K562 (cell line): ENCODE measurements at regions not wholly inside any gene's neighbourhood (a gene's known extent, or its start where the extent isn't known, plus 50 kb on each side); places are given as distances from the start of the nearest gene placed in this dataset.

ENCODE experiments used
- ATAC-seq: fragments of 200-7000 bp; cut with Tn5 transposase; 3 replicates; pipeline ENCODE4 v1.9.1; 2020; ENCODE audit warnings: moderate library complexity
- BruUV-seq: library from RNA; stranded (reverse); fragments of 400-500 nt; replicated peaks from 2 replicates; lab custom pipeline; 2021; lab: Mats Ljungman, UMichigan
- CTCF ChIA-PET: fragments of 300-600 bp; formaldehyde crosslinking; extraction: SDS; loops from one replicate; lab custom pipeline; 2021; ENCODE audit warnings: low intra/inter-chr PET ratio; lab: Yijun Ruan, JAX
- POLR2A ChIA-PET: fragments of 300-600, 350-650 bp; sonication (Branson Sonifier 250); formaldehyde crosslinking; extraction: SDS; loops from one replicate; lab custom pipeline; 2021; ENCODE audit warnings: antibody characterized with exemption, inconsistent platforms; lab: Yijun Ruan, JAX
- DNase-seq, 4 experiments: peaks; one replicate each; pipeline versions ENCODE4 v3.0.0 to v3.0.0-alpha.2; 2011 to 2018; ENCODE audit warnings: low spot score in 3 of 4, mixed read lengths in 3 of 4; ENCODE audit errors: extremely low read depth in 1 of 4
- FAIRE-seq: peaks from 2 replicates; lab custom pipeline; 2011; peaks lifted over from hg19 to GRCh38; lab: Jason Lieb, UNC
- H2AFZ ChIP-seq: 2 replicates; pipeline ENCODE4 v1.6.0; 2011; ENCODE audit warnings: low read depth, low read length, control low read depth, inconsistent platforms
- H3K27ac ChIP-seq: fragments of 200-600 bp; 3 replicates; pipeline ENCODE4 v1.8.0; 2011; ENCODE audit warnings: low read depth, mild to moderate bottlenecking, control low read depth, inconsistent platforms, low read length, moderate library complexity, mixed read lengths; ENCODE audit errors: extremely low read depth
- H3K27me3 ChIP-seq, 2 experiments: fragments of 300-600 bp in 1 of 2; 2 replicates in 1 of 2; 3 replicates in 1 of 2; pipeline versions ENCODE4 v1.6.0 to v1.8.0; 2011; ENCODE audit warnings: inconsistent platforms in 2 of 2, low read length in 2 of 2, mild to moderate bottlenecking in 1 of 2, mixed read lengths in 1 of 2, moderate library complexity in 1 of 2; ENCODE audit not compliant: control insufficient read depth in 2 of 2, insufficient read depth in 2 of 2
- H3K36me3 ChIP-seq: fragments of 300-600 bp; 3 replicates; pipeline ENCODE4 v1.8.0; 2011; ENCODE audit warnings: mild to moderate bottlenecking, low read length, inconsistent platforms; ENCODE audit not compliant: control insufficient read depth, insufficient read depth
- H3K4me1 ChIP-seq, 2 experiments: fragments of 200-600 bp in 1 of 2; replicated peaks in 1 of 2; 2 replicates in 1 of 2; 3 replicates in 1 of 2; pipeline versions ENCODE4 v1.5.1 to v1.8.0; 2011; ENCODE audit warnings: inconsistent platforms in 2 of 2, low read length in 2 of 2, mild to moderate bottlenecking in 1 of 2, mixed read lengths in 1 of 2, moderate library complexity in 1 of 2; ENCODE audit not compliant: control insufficient read depth in 2 of 2, insufficient read depth in 2 of 2
- H3K4me2 ChIP-seq: 2 replicates; pipeline ENCODE4 v1.6.1; 2011; ENCODE audit warnings: low read length, control low read depth, inconsistent platforms, mixed read lengths; ENCODE audit not compliant: insufficient read depth
- H3K4me3 ChIP-seq: fragments of 200-600 bp; sonication (generic), shearing (Covaris generic); 2 replicates; pipeline ENCODE4 v1.5.1; 2016; ENCODE audit warnings: control low read depth, inconsistent platforms
- H3K79me2 ChIP-seq: fragments of 200-600 bp; 3 replicates; pipeline ENCODE4 v1.8.0; 2011; ENCODE audit warnings: low read length, inconsistent platforms; ENCODE audit not compliant: control insufficient read depth, insufficient read depth
- H3K9ac ChIP-seq, 2 experiments: 2 replicates each; pipeline versions ENCODE4 v1.6.0 to v1.6.1; 2011; ENCODE audit warnings: low read depth in 2 of 2, low read length in 2 of 2, control low read depth in 1 of 2, inconsistent platforms in 1 of 2, mild to moderate bottlenecking in 1 of 2, mixed read lengths in 1 of 2; ENCODE audit not compliant: insufficient read depth in 1 of 2
- H3K9me1 ChIP-seq: one replicate; pipeline ENCODE4 v1.6.0; 2011; ENCODE audit warnings: inconsistent platforms, mild to moderate bottlenecking, low read length, moderate library complexity; ENCODE audit not compliant: control insufficient read depth, insufficient read depth
- H3K9me3 ChIP-seq: replicated peaks from 2 replicates; pipeline ENCODE4 v1.5.1; 2011; ENCODE audit warnings: low read depth, low read length, inconsistent platforms; ENCODE audit not compliant: control insufficient read depth, insufficient read depth
- H4K20me1 ChIP-seq: replicated peaks from 2 replicates; pipeline ENCODE4 v1.6.1; 2011; ENCODE audit warnings: low read length, inconsistent platforms, mixed read lengths; ENCODE audit not compliant: control insufficient read depth, insufficient read depth
- CREB3L1 ChIP-seq: fragments of 450-650 bp; IDR thresholded peaks from 2 replicates; pipeline ENCODE4 v1.6.1; 2014; ENCODE audit warnings: low read depth, mild to moderate bottlenecking, moderate library complexity, borderline replicate concordance
- EWSR1 ChIP-seq: fragments of 450-650 bp; IDR thresholded peaks from 2 replicates; pipeline ENCODE4 v1.6.1; 2018; ENCODE audit warnings: borderline replicate concordance, mild to moderate bottlenecking, low read depth, moderate library complexity; ENCODE audit not compliant: partially characterized antibody
- KHSRP ChIP-seq: fragments of 450-650 bp; IDR thresholded peaks from 2 replicates; pipeline ENCODE4 v1.6.1; 2017
- MLX ChIP-seq, 2 experiments: fragments of 450-650 bp in 1 of 2; sonication (generic) in 1 of 2; formaldehyde crosslinking; conservative IDR thresholded peaks; 2 replicates each; pipeline versions ENCODE4 v1.4.0 to v1.8.1; 2020 to 2022; ENCODE audit warnings: mild to moderate bottlenecking in 1 of 2, missing genetic modification reagents in 1 of 2
- MXI1 ChIP-seq: IDR thresholded peaks from 2 replicates; pipeline ENCODE4 v1.6.1; 2011; ENCODE audit warnings: low read depth, mild to moderate bottlenecking, improper control_type of control experiment, low read length
- NFATC3 ChIP-seq: fragments of 450-650 bp; IDR thresholded peaks from 2 replicates; pipeline ENCODE4 v1.6.1; 2017; ENCODE audit warnings: mild to moderate bottlenecking
- NFE2 ChIP-seq: IDR thresholded peaks from 2 replicates; pipeline ENCODE4 v1.6.1; 2014; ENCODE audit warnings: antibody characterized with exemption, low read depth
- NR3C1 ChIP-seq: sonication (generic); formaldehyde crosslinking; IDR thresholded peaks from 2 replicates; pipeline ENCODE4 v1.8.1; 2022; ENCODE audit warnings: missing genetic modification reagents
- PBX2 ChIP-seq, 2 experiments: IDR thresholded peaks in 1 of 2; conservative IDR thresholded peaks in 1 of 2; 2 replicates each; pipeline ENCODE4 v1.6.1; 2016; ENCODE audit warnings: low read depth in 2 of 2, mild to moderate bottlenecking in 1 of 2, missing compliant biosample characterization in 1 of 2, missing genetic modification characterization in 1 of 2, moderate library complexity in 1 of 2
- POLR2B ChIP-seq: fragments of 450-650 bp; IDR thresholded peaks from 2 replicates; pipeline ENCODE4 v1.6.1; 2018; ENCODE audit warnings: low read depth; ENCODE audit not compliant: partially characterized antibody
- PPARD ChIP-seq: fragments of 250-450 bp; sonication (Bioruptor Pico); IDR thresholded peaks from 2 replicates; pipeline ENCODE4 v1.8.0; 2022; ENCODE audit warnings: inconsistent platforms, mild to moderate bottlenecking, moderate library complexity
- PRMT5 ChIP-seq: sonication (generic); formaldehyde crosslinking; IDR thresholded peaks from 2 replicates; pipeline ENCODE4 v1.5.0; 2020; ENCODE audit warnings: missing genetic modification reagents
- SPI1 ChIP-seq: IDR thresholded peaks from 2 replicates; pipeline ENCODE4 v1.6.1; 2011; ENCODE audit warnings: low read depth, low read length, control low read depth, borderline replicate concordance
- ZBTB33 ChIP-seq: sonication (generic); formaldehyde crosslinking; IDR thresholded peaks from 2 replicates; pipeline ENCODE4 v1.8.1; 2023; ENCODE audit warnings: mild to moderate bottlenecking, missing genetic modification reagents
- ZNF408 ChIP-seq: fragments of 250-450 bp; sonication (Bioruptor Pico); IDR thresholded peaks from 2 replicates; pipeline ENCODE4 v1.4.0; 2020; ENCODE audit warnings: low read depth, mild to moderate bottlenecking, moderate library complexity
- WGBS: fragments of 100-300 bp; shearing (Covaris generic); methylation state at CpG from one replicate; pipeline ENCODE4 v1.1.6; 2016; ENCODE audit warnings: low coverage, mixed read lengths; ENCODE audit not compliant: insufficient coverage; ENCODE audit errors: missing lambda C conversion rate; 5-methylcytosine and 5-hydroxymethylcytosine counted together
- in situ Hi-C: fragments of 300-500 bp; cut with MboI; formaldehyde crosslinking; loops from 4 replicates; pipeline ENCODE4 v1.15.0; 2018; ENCODE audit warnings: inconsistent platforms, mixed read lengths
- intact Hi-C: fragments of 100-400 bp; cut with micrococcal nuclease; formaldehyde crosslinking; loops from 2 replicates; pipeline ENCODE4 v1.14.2; 2022

GRCh38 chr18:44425161-44425560, 255.5 kb upstream of the SETBP1 start:
- no peak overlapping the region for H3K4me2 ChIP-seq
- BruUV-seq: no TSS peak
- H3K36me3 ChIP-seq: no peaks in the 10 kb centered on the region
- H3K27me3 ChIP-seq: no peaks in the 10 kb centered on the region
- H3K9ac ChIP-seq: no peak overlapping the region
- DNase-seq (no peak), FAIRE-seq (no peak), ATAC-seq (no peak)
- no peaks in the 10 kb centered on the region for H4K20me1 ChIP-seq
- no peak overlapping the region for H3K27ac ChIP-seq
- POLR2A ChIA-PET: no interaction called here
- no peaks in the 10 kb centered on the region for H3K9me1 ChIP-seq
- no peak for TF ChIP-seq NFE2
- TF ChIP-seq MXI1: no peak
- no peak for TF ChIP-seq NR3C1 (CRISPR knock-in tag)
- no peak for TF ChIP-seq SPI1
- TF ChIP-seq ZNF408 (CRISPR knock-in tag): no peak
- TF ChIP-seq PBX2 (CRISPR knock-in tag; IDR thresholded peaks at IDR 0.05; ENCODE audit: low read depth): no peak
- no peak for TF ChIP-seq PBX2 (tag; conservative IDR thresholded peaks at IDR 0.05; ENCODE audit: low read depth)
- no peak for TF ChIP-seq PPARD (CRISPR knock-in tag)
- no peak for TF ChIP-seq POLR2B
- no peak for TF ChIP-seq KHSRP
- no peak for TF ChIP-seq CREB3L1
- TF ChIP-seq NFATC3: no peak
- TF ChIP-seq MLX (CRISPR knock-in tag; conservative IDR thresholded peaks at IDR 0.05): no peak
- no peak for TF ChIP-seq EWSR1
- no peak for TF ChIP-seq ZBTB33 (CRISPR knock-in tag)
- no peak for TF ChIP-seq PRMT5 (CRISPR knock-in tag)
- H3K9me3 ChIP-seq: no peaks in the 10 kb centered on the region
- H2AFZ ChIP-seq: no peak overlapping the region
- CTCF ChIA-PET: no interaction called here
- intact Hi-C loops (no loop called here), in situ Hi-C loops (no loop called here)
- H3K79me2 ChIP-seq: no peaks in the 10 kb centered on the region
- H3K4me3 ChIP-seq: no peak overlapping the region
- no peaks in the 10 kb centered on the region for H3K4me1 ChIP-seq
- 0% methylated on average over 2 of the region's 2 CpGs for WGBS
